Right cardiac atrium (tissue), 5 donors: ENCODE measurements at regions not wholly inside any gene's neighbourhood (a gene's known extent, or its start where the extent isn't known, plus 50 kb on each side); places are given as distances from the start of the nearest gene placed in this dataset.

Experiments
- ATAC-seq, 2 donors: fragments of 200-7000 bp; cut with Tn5 transposase; one replicate each; pipeline versions ENCODE4 v1.8.0 to v1.9.1; 2020; ENCODE audit warnings: moderate library complexity in 2 of 2, mild to moderate bottlenecking in 1 of 2
- DNase-seq, 3 donors: peaks; one replicate each; pipeline ENCODE4 v3.0.0-alpha.2; 2020
- H3K27ac ChIP-seq: one replicate; pipeline ENCODE4 v1.5.1; 2013; ENCODE audit warnings: mild to moderate bottlenecking, low read length, control low read depth, moderate library complexity
- H3K27me3 ChIP-seq: one replicate; pipeline ENCODE4 v1.6.1; 2013; ENCODE audit not compliant: control insufficient read depth, insufficient read depth
- H3K4me1 ChIP-seq: one replicate; pipeline ENCODE4 v1.6.1; 2013; ENCODE audit warnings: low read length; ENCODE audit not compliant: control insufficient read depth, insufficient read depth
- H3K4me3 ChIP-seq: one replicate; pipeline ENCODE4 v1.5.1; 2013; ENCODE audit warnings: low read length, control low read depth
- H3K9me3 ChIP-seq: one replicate; pipeline ENCODE4 v1.6.1; 2013; ENCODE audit warnings: low read length; ENCODE audit not compliant: control insufficient read depth
- WGBS: extraction: QIAGEN DNeasy Blood & Tissue Kit; methylation state at CpG from one replicate; pipeline ENCODE4 v1.1.7; 2013; 5-methylcytosine and 5-hydroxymethylcytosine counted together
- intact Hi-C, 4 donors: fragments of 100-400 bp; cut with DNase I; formaldehyde crosslinking; loops; one replicate each; pipeline versions ENCODE4 v1.11.0 to v1.14.0; 2022 to 2023
- donor health status: healthy with polysubstance abuse.
- donor health status: DM: no; HTN: yes; CAD: no.
- donor health status: DM: no; HTN: no; CAD: no.
- donor health status: DM: no; HTN: yes; CAD: no; lungs with severe emphysema.
- donor health status: DM: yes; HTN: yes; CAD: no.

DNA sequence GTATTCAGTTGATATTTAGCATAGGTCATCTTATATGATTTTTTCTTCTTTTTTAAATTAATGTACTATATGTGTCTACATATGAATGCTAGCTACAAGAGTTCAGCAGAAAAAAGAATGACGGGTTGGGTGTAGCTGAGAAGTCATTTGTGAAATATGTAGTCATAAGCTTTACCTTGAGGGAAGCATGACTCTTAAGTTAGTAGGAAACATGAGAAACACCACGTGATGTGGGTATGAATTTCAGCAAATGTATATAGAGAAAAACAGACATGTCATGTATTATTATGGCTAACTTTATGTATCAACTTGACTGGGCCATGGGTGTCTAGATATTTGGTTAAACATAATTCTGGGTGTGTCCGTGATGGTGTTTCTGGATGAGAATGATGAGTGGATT is 125.0 kb downstream of the RAP2B start:
- intact Hi-C loops: loop anchor here in 1 of 4 donors (5.0 to 10.0 kb wide), 2 partner anchors 125 to 242 kb away; partner anchors contain the start of gene RAP2B
- no peaks in the 10 kb centered on the region for H3K9me3 ChIP-seq
- no peaks in the 10 kb centered on the region for H3K27me3 ChIP-seq
- WGBS: 98% methylated on average over 3 of the region's 3 CpGs
- peaks cover 2% of the 10 kb centered on the region for H3K4me1 ChIP-seq
- H3K4me3 ChIP-seq: no peak overlapping the region
- ATAC-seq (no peak), DNase-seq (no peak)
- no peak overlapping the region for H3K27ac ChIP-seq

DNA sequence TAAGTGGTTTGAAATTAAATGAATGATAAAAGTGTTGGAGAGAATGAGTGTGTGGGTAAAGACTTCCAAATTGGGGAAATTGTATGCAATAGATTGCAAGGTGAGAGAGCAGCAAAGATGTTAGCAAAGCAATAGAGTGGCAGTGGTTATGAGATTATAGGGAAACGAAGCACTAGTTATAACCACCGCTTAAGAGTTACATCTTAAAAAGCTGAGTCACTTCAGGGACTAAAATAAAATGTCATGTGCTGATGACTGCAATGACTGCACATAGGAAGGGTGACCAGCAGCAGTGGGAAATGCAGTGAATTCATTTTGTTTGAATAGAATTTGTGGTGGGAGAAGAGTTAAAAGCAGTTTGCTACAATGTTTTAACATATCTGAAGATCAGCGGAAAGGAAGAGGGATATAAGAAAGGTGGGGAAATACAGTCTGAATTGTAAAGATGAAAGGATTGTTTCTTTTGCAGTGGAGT is 127.3 kb downstream of the RAP2B start:
- H3K27me3 ChIP-seq: no peaks in the 10 kb centered on the region
- DNase-seq: no peak
- H3K4me1 ChIP-seq: peaks cover 2% of the 10 kb centered on the region
- no peak overlapping the region for H3K4me3 ChIP-seq
- no peaks in the 10 kb centered on the region for H3K9me3 ChIP-seq
- 65% methylated on average over 3 of the region's 3 CpGs for WGBS
- ATAC-seq: peak in 1 of 2 donors; percentile 74
- intact Hi-C loops: loop anchor here in 1 of 4 donors (5.0 to 10.0 kb wide), 2 partner anchors 127 to 245 kb away; partner anchors contain the start of gene RAP2B
- no peak overlapping the region for H3K27ac ChIP-seq

DNA sequence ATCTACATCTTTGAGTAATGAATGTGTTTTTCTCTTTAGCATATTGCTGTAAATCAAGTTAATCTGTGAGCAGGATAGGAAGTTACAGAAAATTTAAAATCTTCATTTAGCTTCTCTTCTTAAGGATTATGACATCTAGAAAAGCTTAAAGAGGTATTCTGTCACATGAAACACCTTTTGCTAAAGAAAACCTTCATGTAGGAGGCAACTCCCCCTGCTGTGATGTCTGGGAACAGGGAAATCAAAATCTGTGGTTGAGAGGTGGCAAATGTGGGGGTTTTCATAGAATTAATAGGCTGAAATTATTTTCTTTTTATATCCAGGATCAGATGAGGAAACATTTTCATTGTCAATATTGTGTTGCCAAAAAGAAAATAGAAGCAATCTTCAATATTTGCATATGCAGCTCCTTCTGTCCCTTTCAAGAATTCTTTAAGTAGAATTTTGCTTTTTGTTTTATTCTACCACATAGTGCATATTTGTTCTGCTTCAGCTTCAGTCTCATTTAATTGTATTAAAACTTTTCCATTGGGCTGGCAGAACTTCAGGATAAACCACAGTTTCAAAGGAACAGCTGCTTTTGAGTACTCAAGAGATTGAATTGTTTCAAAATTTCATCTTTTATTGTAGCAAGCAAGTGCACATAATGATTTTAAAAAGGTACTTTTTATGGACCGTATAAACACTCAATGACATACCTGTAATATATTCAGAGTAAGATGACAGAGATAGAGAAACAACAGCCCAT is 128.4 kb downstream of the RAP2B start:
- Histone ChIP-seq H3K9me3 (no peaks in the 10 kb centered on the region), H3K4me3 (no peak overlapping the region), H3K4me1 (no peaks in the 10 kb centered on the region), H3K27me3 (no peaks in the 10 kb centered on the region), H3K27ac (no peak overlapping the region)
- 53% methylated on average over 1 of the region's 1 CpG for WGBS
- intact Hi-C loops: no loop called here
- ATAC-seq (no peak), DNase-seq (no peak)

DNA sequence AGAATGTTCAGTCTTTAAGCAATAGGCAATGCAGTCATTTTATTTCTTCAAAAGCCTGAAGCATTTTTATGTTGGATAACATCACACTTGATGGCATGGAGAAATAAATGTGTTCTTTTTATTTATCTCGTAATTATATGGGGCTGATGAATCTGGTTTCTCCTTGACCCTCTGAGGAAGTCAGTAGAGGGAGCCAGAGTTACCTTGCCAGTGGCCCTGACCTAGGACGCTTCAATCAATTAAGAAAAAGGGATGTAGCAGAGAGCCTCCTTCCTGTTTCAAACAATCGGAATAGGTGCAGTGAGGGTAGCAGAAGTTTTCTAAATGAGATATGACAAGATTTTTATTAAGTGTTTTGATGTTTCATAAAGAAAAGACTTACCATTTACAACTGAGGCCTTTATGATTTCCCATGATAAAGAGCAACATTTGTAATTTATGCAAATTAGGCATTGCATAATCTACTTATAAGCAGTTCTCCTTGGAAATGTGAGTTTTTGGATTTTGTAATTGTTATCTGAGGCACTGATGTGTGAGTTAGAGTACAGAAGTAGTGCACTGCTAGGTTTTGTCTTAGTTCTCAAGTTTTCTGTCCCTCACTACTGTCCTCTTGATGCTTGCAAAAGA is 129.1 kb downstream of the RAP2B start:
- whole genome bisulfite sequencing: 53% methylated on average over 3 of the region's 3 CpGs
- no peaks in the 10 kb centered on the region for H3K4me1 ChIP-seq
- no peak overlapping the region for H3K4me3 ChIP-seq
- H3K27ac ChIP-seq: no peak overlapping the region
- no peaks in the 10 kb centered on the region for H3K9me3 ChIP-seq
- ATAC-seq (peak; percentile 65 to 67), DNase-seq (no peak)
- intact Hi-C loops: no loop called here
- no peaks in the 10 kb centered on the region for H3K27me3 ChIP-seq

DNA sequence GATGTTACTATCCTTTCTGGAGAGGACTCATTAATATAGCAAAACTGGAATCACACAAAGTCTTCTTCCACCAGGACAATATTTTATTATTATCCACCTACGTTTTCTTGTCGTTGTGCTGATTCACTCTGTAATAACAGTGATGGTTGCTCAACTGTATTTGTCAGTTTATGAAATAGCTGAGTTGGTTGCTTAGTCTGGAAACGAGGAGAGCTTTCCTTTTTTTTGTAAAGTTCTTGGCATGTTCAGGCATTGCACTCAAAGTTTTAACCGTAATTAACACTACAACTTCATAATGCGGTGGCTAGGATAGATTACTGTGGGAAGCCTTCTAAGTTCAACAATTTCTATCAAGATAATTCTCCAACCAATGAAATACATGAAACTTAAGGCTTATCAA is 131.2 kb downstream of the RAP2B start:
- WGBS: 43% methylated on average over 5 of the region's 5 CpGs
- Histone ChIP-seq H3K27me3 (no peaks in the 10 kb centered on the region), H3K27ac (no peak overlapping the region), H3K9me3 (no peaks in the 10 kb centered on the region), H3K4me1 (no peaks in the 10 kb centered on the region), H3K4me3 (no peak overlapping the region)
- no peak for DNase-seq
- intact Hi-C loops: no loop called here
- peak in 1 of 2 donors; percentile 62 for ATAC-seq

DNA sequence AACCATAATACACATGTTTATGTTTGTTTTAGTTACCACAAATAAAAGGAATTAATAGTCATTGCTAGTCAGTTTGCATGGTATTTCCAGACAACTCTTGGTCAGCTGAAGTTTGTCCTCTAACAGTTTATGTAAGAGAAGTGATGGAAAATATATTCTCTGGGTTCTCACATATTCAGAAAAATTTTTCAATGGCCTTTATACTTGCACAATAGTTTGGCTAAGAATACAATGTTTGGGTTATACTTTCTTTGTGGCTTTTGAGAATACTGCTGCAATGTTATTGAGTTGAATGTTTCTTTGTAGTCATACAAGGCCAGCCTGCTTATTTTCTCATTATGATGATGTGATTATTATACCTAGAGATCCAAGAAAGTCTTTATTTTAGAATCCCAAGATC is 133.9 kb downstream of the RAP2B start:
- H3K9me3 ChIP-seq: no peaks in the 10 kb centered on the region
- no peak for DNase-seq
- H3K4me3 ChIP-seq: no peak overlapping the region
- intact Hi-C loops: no loop called here
- no peak overlapping the region for H3K27ac ChIP-seq
- H3K4me1 ChIP-seq: no peaks in the 10 kb centered on the region
- no peaks in the 10 kb centered on the region for H3K27me3 ChIP-seq
- ATAC-seq: no peak

DNA sequence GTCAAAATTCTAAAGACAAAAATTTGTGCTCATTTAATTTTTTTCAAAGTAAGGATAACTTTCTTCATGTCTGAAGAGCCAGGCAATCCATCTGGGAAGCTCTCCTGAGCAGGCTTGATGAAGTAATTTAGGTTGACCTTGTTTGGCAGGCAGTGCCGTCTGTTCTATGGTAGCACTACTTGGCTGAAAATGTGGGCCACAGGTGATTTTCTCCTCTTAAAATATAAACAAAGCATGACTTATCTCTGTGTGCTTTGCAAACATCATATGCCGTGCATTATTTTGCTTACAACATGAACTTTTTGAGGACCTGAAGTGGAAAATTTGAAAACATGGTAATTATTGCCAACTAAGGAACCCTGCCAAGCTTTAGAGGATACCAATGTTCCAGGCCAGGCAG is 143.2 kb downstream of the RAP2B start:
- no peaks in the 10 kb centered on the region for H3K27me3 ChIP-seq
- ATAC-seq (no peak), DNase-seq (no peak)
- intact Hi-C loops: no loop called here
- no peak overlapping the region for H3K4me3 ChIP-seq
- WGBS: 68% methylated on average over 2 of the region's 2 CpGs
- no peaks in the 10 kb centered on the region for H3K9me3 ChIP-seq
- H3K27ac ChIP-seq: no peak overlapping the region
- H3K4me1 ChIP-seq: no peaks in the 10 kb centered on the region

DNA sequence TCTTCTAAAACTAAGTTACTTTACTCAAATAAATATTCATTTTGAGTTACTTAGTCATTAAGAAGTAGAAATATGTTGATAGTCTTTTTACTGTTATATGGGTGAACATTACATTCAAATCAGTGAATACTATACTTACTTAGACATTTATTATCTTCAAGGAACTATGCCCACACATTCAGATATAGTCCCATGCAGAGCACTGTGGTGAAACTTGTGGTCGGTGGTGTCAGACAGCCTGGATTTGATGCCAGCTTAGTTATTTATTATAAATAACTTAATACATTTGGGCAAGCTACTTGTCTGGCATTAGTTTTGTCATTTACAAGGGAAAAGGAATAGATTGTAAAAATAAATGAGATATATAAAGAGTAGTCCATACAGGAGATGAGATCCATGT is 149.5 kb downstream of the RAP2B start:
- no peak for ATAC-seq
- no peak for DNase-seq
- Histone ChIP-seq H3K4me1 (no peaks in the 10 kb centered on the region), H3K9me3 (no peaks in the 10 kb centered on the region), H3K27me3 (no peaks in the 10 kb centered on the region), H3K27ac (no peak overlapping the region), H3K4me3 (no peak overlapping the region)
- intact Hi-C loops: no loop called here
- 63% methylated on average over 1 of the region's 1 CpG for WGBS

DNA sequence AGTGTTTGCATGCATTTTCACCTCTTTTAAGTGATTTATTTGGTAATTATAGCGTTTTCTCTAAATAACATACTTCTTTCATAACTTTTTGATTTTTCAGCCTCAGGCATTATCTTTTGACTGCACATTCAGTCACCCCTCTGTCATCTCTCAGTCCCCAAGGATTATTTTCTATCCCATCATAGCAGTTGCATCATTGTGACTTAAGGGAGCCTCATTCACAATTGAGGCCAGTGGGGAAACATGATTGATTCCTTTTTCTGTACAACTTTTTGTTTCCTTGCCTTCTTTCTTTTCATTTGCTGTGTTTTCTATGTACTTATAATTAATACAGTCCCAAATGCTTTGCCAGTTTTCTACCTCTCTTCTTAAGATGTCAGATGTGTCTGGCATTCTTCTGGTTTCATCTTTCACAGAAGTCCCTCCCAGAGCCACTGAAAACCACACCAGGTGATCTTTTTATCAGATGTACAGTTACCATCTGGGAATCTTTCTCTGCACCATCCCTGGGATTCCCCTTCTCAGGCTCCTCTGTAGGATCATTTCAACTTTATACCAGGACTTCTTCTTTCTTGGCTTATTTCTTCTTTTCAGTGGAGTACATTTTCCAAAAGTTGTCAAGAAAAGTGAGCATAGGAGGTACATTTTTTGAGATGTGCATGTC is 151.4 kb downstream of the RAP2B start:
- Histone ChIP-seq H3K27me3 (no peaks in the 10 kb centered on the region), H3K9me3 (no peaks in the 10 kb centered on the region), H3K27ac (no peak overlapping the region), H3K4me1 (no peaks in the 10 kb centered on the region), H3K4me3 (no peak overlapping the region)
- intact Hi-C loops: no loop called here
- DNase-seq: no peak
- WGBS: 77% methylated on average over 1 of the region's 1 CpG
- no peak for ATAC-seq

DNA sequence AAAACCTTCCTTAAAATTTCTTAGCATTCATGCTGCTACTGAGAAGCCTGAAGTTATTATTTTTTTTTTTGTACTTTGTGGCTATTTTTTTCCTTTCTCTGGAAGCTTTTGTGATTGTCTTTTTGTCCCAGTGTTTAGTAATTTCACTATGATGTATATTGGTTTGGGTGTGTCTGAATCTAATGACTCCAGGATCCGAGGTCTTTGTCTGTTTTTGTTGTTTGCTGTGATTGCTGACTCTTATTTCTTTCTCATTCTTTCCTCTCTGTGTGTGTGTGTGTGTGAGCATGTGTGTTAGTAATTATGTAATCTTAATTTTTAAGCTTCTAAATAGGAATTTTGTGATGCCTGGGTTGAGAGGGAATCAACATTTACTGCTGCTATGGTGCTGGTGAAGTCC is 152.0 kb downstream of the RAP2B start:
- 75% methylated on average over 1 of the region's 1 CpG for WGBS

DNA sequence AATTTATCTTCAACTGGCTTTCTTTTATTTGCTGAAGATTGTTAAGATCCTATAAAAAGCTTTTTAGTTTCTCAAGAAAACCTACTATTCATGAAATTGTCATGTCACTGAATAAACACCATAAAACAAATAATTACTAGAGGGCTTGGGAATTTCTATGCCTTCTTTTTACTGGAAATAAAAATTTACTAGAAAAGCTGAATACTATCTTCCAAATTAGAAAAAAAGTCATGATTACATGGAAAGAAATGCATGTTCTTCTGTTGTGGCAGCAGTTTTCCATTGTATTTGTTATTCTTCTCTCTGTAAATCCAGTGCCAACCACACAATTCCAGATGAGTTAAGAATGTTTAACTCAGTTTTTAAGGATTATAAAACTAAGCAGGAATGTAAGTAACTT is 153.8 kb downstream of the RAP2B start:
- DNase-seq (no peak), ATAC-seq (no peak)
- no peaks in the 10 kb centered on the region for H3K9me3 ChIP-seq
- intact Hi-C loops: no loop called here
- H3K4me1 ChIP-seq: no peaks in the 10 kb centered on the region
- no peak overlapping the region for H3K27ac ChIP-seq
- H3K27me3 ChIP-seq: no peaks in the 10 kb centered on the region
- no peak overlapping the region for H3K4me3 ChIP-seq

More for the DNA sequence above, 152.0 kb downstream of the RAP2B start:
- intact Hi-C loops: no loop called here
- Histone ChIP-seq H3K4me1 (no peaks in the 10 kb centered on the region), H3K27ac (no peak overlapping the region), H3K4me3 (no peak overlapping the region), H3K9me3 (no peaks in the 10 kb centered on the region), H3K27me3 (no peaks in the 10 kb centered on the region)
- ATAC-seq: no peak
- no peak for DNase-seq
